ENCODE measurements at regions not wholly inside any gene's neighbourhood (a gene's known extent, or its start where the extent isn't known, plus 50 kb on each side); places are given as distances from the start of the nearest gene placed in this dataset.
"Not testable (repeated sequence)": the region's sequence is repeated elsewhere in the genome, so short reads cannot be mapped to it uniquely, and the experiment has no call there.

- FAIRE-seq = no peak
- TF ChIP-seq, protein P1, sequence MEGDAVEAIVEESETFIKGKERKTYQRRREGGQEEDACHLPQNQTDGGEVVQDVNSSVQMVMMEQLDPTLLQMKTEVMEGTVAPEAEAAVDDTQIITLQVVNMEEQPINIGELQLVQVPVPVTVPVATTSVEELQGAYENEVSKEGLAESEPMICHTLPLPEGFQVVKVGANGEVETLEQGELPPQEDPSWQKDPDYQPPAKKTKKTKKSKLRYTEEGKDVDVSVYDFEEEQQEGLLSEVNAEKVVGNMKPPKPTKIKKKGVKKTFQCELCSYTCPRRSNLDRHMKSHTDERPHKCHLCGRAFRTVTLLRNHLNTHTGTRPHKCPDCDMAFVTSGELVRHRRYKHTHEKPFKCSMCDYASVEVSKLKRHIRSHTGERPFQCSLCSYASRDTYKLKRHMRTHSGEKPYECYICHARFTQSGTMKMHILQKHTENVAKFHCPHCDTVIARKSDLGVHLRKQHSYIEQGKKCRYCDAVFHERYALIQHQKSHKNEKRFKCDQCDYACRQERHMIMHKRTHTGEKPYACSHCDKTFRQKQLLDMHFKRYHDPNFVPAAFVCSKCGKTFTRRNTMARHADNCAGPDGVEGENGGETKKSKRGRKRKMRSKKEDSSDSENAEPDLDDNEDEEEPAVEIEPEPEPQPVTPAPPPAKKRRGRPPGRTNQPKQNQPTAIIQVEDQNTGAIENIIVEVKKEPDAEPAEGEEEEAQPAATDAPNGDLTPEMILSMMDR (IDR thresholded peaks at IDR 0.05; ENCODE audit: insufficient read depth, missing control alignments) = no peak
Observed at GRCh38 chrX:68953331-68953730, 124.5 kb downstream of the EFNB1 start.

GRCh38 chrX:68951942-68952619 lies 123.3 kb downstream of the EFNB1 start:
- FAIRE-seq; DNase-seq (ENCODE audit: insufficient read length, low spot score): not testable (repeated sequence)

More at GRCh38 chrX:68953331-68953730, 124.5 kb downstream of the EFNB1 start:
- no peak for DNase-seq (ENCODE audit: insufficient read length, low spot score)

DNA sequence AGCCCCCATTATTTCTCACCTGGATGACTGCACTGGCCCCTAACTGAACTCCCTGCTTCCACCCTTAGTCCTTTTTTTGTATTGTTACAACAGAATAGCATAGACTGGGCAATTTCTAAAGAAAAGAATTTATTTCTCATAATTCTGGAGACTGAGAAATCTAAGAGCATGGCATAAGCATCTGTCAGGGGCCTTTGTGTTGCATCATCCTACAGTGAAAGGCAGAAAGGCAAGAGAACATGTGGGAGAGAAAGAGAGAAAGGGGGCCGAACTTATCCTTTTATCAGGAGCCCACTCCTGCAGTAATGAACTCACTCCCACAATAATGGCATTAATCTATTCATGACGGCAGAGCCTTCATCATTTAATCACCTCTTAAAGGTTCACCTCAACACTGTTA lies 122.1 kb downstream of the EFNB1 start:
- FAIRE-seq = no peak
- TF ChIP-seq, protein P1 (IDR thresholded peaks at IDR 0.05; ENCODE audit: insufficient read depth, missing control alignments) = no peak

DNA sequence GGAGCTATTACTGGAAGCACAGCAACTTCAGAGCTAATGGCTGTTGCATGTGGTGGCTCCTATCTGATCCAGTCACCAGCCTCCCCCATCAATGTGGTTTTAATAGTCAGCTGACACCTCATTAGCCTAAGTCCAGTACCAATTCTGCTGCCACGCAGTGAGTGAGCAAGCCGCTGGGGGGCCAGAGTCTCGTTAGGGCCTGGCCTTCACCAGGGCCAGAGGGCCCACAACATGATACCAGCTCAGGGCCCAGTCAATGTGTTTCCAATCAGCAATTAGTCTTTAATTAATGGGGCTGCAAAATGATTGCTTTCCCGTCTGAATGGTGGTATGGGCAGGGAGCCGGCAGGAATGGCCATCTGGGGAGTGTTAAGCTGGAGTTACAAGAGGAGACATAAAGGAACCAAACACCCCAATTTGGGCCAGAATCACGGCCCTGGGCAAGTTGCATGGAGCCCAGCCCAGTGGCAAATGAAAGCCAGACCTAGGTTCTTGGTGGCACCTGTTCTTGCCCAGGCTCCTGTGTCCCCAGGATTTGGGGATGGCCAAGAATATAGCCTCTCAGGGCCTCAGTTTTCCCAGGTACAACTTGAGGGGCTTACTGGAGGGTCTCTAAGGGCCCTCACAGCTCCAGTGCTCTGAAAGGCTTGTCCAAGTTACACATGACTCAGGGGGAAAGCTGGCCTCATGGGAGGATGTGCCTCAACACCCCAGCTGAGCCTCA lies 119.2 kb downstream of the EFNB1 start:
- FAIRE-seq = no peak
- no peak for DNase-seq (ENCODE audit: insufficient read length, low spot score)
- TF ChIP-seq, protein P1 (IDR thresholded peaks at IDR 0.05; ENCODE audit: insufficient read depth, missing control alignments) = no peak

More for the DNA sequence above, 122.1 kb downstream of the EFNB1 start:
- no peak for DNase-seq (ENCODE audit: insufficient read length, low spot score)

DNA sequence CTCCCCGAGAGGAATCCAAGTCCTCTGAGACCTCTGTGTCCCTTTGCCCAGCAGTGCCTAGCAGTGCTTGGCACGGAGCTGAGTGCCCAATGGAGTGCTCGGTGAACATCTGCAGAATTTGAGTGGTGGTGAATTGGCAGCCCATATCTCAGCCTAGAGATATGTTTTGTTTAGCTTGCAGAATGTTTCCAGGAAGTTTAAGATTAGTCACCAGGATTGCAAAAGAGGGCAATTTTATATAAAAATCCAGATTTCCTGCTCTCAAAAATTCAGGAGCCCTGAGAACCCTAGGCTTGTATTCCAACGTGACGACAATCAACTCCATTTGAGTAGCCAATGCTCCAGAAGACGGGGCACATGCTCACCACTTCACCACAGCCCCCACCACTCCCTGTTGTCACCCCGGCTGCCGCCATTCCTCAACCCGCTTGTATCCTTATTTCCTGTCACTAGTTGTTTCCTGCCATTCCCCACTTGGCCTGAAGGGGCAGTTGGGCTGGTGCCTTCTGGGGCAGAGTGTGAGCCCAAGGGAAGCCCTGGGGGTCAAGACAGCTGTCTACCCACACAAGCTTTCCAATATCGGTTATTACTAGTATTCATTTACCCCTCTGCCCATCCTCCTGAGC lies 116.9 kb downstream of the EFNB1 start:
- DNase-seq (ENCODE audit: insufficient read length, low spot score) (no peak), FAIRE-seq (no peak)
- TF ChIP-seq, protein P1 (IDR thresholded peaks at IDR 0.05; ENCODE audit: insufficient read depth, missing control alignments) = peak; percentile 19

- no peak for FAIRE-seq
- DNase-seq (ENCODE audit: insufficient read length, low spot score) = no peak
- TF ChIP-seq, protein P1 (IDR thresholded peaks at IDR 0.05; ENCODE audit: insufficient read depth, missing control alignments) = no peak
Observed at GRCh38 chrX:68945081-68945602, 116.3 kb downstream of the EFNB1 start.

GRCh38 chrX:68944211-68944610 lies 115.4 kb downstream of the EFNB1 start:
- no peak for FAIRE-seq
- TF ChIP-seq, protein P1 (IDR thresholded peaks at IDR 0.05; ENCODE audit: insufficient read depth, missing control alignments) = no peak
- DNase-seq (ENCODE audit: insufficient read length, low spot score) = no peak
